GM13977 (cell line): ENCODE measurements at regions not wholly inside any gene's neighbourhood (a gene's known extent, or its start where the extent isn't known, plus 50 kb on each side); places are given as distances from the start of the nearest gene placed in this dataset.
"Not testable (repeated sequence)": the region's sequence is repeated elsewhere in the genome, so short reads cannot be mapped to it uniquely, and the experiment has no call there.

Experiments used
- DNase-seq: peaks from one replicate; pipeline ENCODE4 v3.0.0; 2012; ENCODE audit warnings: low spot score
- in situ Hi-C: fragments of 300-500 bp; cut with MboI; formaldehyde crosslinking; loops from one replicate; pipeline ENCODE4 v1.12.0; 2022; ENCODE audit warnings: low sequenced_read_pairs, low pct_unique_long_range_greater_than_20kb, mixed read lengths, inconsistent platforms; ENCODE audit not compliant: unreplicated experiment
- TF ChIP-seq, protein P1 (sequence below): IDR thresholded peaks from 2 replicates; pipeline ENCODE4 v1.5.1; 2012; ENCODE audit warnings: mild to moderate bottlenecking, control low read depth; ENCODE audit not compliant: insufficient read depth; ENCODE audit errors: extremely low read depth, missing control alignments

DNA sequence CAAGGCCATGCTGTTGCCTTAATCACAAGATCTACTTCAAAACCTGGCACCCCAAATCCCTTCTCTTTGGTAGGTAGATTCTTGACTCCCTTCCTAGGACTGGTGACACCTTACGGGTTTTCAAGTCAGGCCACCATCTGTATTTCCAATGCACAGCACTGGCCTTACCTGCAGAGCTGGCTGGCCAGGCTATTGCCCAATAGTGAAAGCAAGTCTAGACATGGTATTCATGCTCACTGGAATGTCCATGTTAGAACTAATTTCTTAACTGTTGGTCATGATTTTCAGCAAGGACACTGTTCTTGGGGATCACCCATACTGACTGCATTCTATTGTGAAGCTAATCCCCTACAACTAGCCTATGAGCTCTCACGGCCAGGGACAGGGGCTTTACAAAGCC is 313.1 kb upstream of the RNF32 start:
- in situ Hi-C loops = no loop called here
- TF ChIP-seq, protein P1, sequence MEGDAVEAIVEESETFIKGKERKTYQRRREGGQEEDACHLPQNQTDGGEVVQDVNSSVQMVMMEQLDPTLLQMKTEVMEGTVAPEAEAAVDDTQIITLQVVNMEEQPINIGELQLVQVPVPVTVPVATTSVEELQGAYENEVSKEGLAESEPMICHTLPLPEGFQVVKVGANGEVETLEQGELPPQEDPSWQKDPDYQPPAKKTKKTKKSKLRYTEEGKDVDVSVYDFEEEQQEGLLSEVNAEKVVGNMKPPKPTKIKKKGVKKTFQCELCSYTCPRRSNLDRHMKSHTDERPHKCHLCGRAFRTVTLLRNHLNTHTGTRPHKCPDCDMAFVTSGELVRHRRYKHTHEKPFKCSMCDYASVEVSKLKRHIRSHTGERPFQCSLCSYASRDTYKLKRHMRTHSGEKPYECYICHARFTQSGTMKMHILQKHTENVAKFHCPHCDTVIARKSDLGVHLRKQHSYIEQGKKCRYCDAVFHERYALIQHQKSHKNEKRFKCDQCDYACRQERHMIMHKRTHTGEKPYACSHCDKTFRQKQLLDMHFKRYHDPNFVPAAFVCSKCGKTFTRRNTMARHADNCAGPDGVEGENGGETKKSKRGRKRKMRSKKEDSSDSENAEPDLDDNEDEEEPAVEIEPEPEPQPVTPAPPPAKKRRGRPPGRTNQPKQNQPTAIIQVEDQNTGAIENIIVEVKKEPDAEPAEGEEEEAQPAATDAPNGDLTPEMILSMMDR = no peak
- DNase-seq = no peak

DNA sequence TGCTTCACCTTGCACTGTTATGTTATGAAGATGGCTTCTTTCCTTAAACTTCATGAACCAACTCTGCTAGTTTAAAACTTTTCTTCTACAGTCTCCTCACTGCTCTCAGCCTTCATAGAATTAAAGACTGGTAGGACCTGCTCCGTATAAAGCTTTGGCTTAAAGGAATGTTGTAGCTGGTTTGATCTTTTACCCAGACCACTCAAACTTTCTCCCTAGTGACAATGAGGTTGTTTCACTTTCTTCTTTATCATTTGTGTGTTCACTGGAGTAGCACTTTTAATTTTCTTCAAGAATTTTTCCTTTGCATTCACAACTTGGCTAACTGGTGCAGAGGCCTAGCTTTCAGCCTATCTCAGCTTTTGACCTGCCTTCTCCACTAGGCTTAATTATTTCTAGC is 316.4 kb upstream of the RNF32 start:
- TF ChIP-seq, protein P1 = no peak
- in situ Hi-C loops = no loop called here
- no peak for DNase-seq

DNA sequence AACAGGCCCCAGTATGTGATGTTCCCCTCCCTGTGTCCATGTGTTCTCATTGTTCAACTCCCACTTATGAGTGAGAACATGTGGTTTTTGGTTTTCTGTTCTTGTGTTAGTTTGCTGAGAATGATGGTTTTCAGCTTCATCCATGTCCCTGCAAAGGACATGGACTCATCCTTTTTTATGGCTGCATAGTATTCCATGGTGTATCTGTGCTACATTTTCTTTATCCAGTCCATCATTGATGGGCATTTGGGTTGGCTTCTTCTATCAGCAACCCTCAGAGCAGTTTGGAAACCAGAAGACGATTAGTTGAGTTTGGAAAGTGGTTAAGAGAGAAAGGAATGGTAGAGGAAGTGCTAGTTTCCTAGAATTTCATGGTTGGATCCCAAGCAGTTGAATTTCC is 319.1 kb upstream of the RNF32 start:
- in situ Hi-C loops, DNase-seq: not testable (repeated sequence)

DNA sequence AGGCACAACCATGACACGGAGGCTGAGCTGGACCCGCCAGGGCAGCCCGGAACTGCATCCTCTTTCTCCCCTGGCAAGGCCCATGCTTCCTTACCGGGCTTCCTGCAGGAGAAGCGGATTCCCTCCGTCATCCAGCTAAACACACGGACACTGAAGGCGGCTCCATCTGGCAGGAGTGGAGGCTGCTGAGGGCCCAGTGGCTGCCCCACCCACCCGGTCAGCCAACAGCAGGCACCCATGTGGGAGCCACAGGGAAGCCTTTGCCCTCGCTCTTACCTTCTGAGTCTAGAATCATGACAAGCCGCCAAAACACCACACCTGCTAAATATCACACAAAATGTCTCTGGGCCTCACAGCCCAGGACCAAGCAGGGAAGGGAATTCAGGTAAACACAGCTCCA is 321.6 kb upstream of the RNF32 start:
- no peak for DNase-seq
- TF ChIP-seq, protein P1 = no peak
- in situ Hi-C loops = no loop called here

DNA sequence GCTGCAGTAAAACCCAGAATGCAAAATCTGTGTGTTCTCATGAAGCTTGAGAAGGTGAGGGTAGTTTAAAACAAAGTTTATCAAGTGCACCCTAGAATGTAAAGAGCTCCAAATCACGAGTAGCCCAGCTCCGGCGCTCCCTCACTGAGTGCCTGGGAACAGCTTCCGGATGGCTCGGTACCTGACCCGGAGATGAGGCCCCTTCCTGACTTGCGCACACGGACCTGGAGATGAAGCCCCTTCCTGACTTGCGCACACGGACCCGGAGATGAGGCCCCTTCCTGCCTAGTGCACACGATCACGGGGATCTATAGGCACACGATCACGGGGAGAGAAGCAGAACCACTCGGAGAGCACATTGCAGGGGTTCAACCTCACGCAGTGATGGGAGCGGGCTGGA is 322.1 kb upstream of the RNF32 start:
- no peak for DNase-seq
- in situ Hi-C loops = no loop called here

DNA sequence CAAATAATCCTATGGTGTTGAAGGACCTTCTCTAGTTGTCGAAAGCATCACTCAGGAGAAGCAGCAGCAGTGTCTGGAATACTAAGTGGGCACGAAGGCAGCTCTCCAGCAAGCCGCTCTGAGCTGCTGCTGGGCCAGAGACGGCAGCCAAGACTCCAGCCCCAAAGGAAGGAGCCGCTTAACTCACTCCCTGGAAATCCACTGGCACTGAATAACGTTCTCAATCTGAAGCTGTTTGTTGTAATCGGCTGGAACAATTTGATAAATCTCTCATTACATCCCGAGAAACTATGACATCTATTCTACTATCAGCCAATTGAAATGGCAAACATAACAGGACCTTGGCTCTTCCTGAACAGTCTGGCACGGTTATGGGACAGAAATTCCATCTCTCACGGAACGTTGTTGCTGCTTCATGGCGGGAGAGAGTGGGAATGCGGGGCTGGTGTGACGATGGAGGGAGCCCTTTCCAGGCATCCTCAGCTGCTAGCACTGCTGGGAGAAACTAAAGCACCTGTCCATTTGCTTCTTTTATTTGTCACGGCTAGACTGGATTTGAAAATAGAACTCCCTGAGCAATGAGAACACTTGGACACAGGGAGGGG is 331.5 kb upstream of the RNF32 start:
- in situ Hi-C loops = no loop called here
- TF ChIP-seq, protein P1 = no peak
- DNase-seq = no peak

More for the DNA sequence above, 322.1 kb upstream of the RNF32 start:
- TF ChIP-seq, protein P1 = no peak

GRCh38 chr7:156307193-156307592 is 333.4 kb upstream of the RNF32 start:
- no peak for DNase-seq
- in situ Hi-C loops = no loop called here
- TF ChIP-seq, protein P1 = no peak
